K562 (cell line): ENCODE measurements at regions not wholly inside any gene's neighbourhood (a gene's known extent, or its start where the extent isn't known, plus 50 kb on each side); places are given as distances from the start of the nearest gene placed in this dataset.

Experiments used
- CBFA2T3 ChIP-seq: fragments of 450-650 bp; IDR thresholded peaks from 2 replicates; pipeline ENCODE4 v1.6.1; 2017
- FIP1L1 ChIP-seq: fragments of 200-400 bp; formaldehyde crosslinking; IDR thresholded peaks from 2 replicates; pipeline ENCODE4 v1.6.1; 2018; ENCODE audit warnings: mild to moderate bottlenecking, low read depth, low read length; ENCODE audit not compliant: poor library complexity, severe bottlenecking
- ILF3 ChIP-seq: fragments of 450-650 bp; IDR thresholded peaks from 2 replicates; pipeline ENCODE4 v1.6.1; 2018; ENCODE audit warnings: antibody characterized with exemption, mild to moderate bottlenecking, moderate library complexity, borderline replicate concordance
- NELFE ChIP-seq: IDR thresholded peaks from 2 replicates; pipeline ENCODE4 v1.6.1; 2011; ENCODE audit warnings: mild to moderate bottlenecking; ENCODE audit not compliant: insufficient read depth, insufficient read length
- SAFB ChIP-seq: fragments of 200-400 bp; formaldehyde crosslinking; IDR thresholded peaks from 2 replicates; pipeline ENCODE4 v1.6.1; 2017; ENCODE audit warnings: low read depth, low read length, borderline replicate concordance
- TCF7L2 ChIP-seq: fragments of 150-350 bp; IDR thresholded peaks from 2 replicates; pipeline ENCODE4 v1.6.1; 2016; ENCODE audit warnings: low read depth, mild to moderate bottlenecking, low read length, moderate library complexity
- TCFL5 ChIP-seq: fragments of 250-450 bp; sonication (Bioruptor Pico); conservative IDR thresholded peaks from 2 replicates; pipeline ENCODE4 v1.6.1; 2021; ENCODE audit warnings: mild to moderate bottlenecking, moderate library complexity, matching md5 sums
- ZNF696 ChIP-seq: fragments of 250-450 bp; sonication (Bioruptor Pico); conservative IDR thresholded peaks from 2 replicates; pipeline ENCODE4 v1.4.0; 2020; ENCODE audit warnings: mild to moderate bottlenecking, moderate library complexity
- TF ChIP-seq, protein P1 (sequence below), 2 experiments: fragments of 450-650 bp in 1 of 2; sonication (generic) in 1 of 2; formaldehyde crosslinking in 1 of 2; IDR thresholded peaks; 2 replicates each; pipeline versions ENCODE4 v1.7.1 to v1.9.0; 2016 to 2022; ENCODE audit warnings: inconsistent platforms in 1 of 2, mild to moderate bottlenecking in 1 of 2, missing genetic modification reagents in 1 of 2
- TF ChIP-seq, protein P2 (sequence below): fragments of 450-650 bp; IDR thresholded peaks from 2 replicates; pipeline ENCODE4 v1.6.1; 2016; ENCODE audit warnings: antibody characterized with exemption
- TF ChIP-seq, protein P3 (sequence below): fragments of 250-450 bp; sonication (Bioruptor Pico); IDR thresholded peaks from 2 replicates; pipeline ENCODE4 v1.8.0; 2021; ENCODE audit warnings: mild to moderate bottlenecking, moderate library complexity
- TF ChIP-seq, protein P4 (sequence below): fragments of 450-650 bp; formaldehyde crosslinking; IDR thresholded peaks from 2 replicates; pipeline ENCODE4 v1.4.0; 2020; ENCODE audit warnings: mild to moderate bottlenecking, moderate library complexity

DNA sequence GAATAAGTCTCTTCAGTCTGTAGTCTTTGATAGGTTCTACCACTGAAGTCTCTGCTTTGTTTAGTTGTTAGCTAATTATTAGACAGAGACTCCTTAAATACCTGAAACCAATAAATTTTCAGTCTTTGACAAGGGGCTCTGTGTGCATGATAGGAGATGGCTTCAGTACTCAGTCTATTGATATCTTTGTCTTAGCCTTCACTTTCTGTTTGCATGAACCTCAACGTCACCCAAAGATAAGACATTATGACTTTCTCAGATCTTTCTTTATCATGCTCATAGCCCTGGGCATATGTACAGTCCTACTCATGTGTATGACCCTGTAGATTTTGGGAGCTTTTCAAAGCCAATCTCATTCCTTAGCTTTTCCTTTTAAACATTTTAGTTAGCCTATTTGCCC, 183.5 kb upstream of the GCFC2 start (continued):
- TF ChIP-seq ZNF696 (CRISPR knock-in tag) (no peak), SAFB (no peak), TCF7L2 (no peak), ILF3 (no peak), NELFE (no peak), CBFA2T3 (peak; percentile 38; the same call in 1 of the 2 replicates), TCFL5 (CRISPR knock-in tag) (no peak), FIP1L1 (no peak)
- TF ChIP-seq, protein P1, sequence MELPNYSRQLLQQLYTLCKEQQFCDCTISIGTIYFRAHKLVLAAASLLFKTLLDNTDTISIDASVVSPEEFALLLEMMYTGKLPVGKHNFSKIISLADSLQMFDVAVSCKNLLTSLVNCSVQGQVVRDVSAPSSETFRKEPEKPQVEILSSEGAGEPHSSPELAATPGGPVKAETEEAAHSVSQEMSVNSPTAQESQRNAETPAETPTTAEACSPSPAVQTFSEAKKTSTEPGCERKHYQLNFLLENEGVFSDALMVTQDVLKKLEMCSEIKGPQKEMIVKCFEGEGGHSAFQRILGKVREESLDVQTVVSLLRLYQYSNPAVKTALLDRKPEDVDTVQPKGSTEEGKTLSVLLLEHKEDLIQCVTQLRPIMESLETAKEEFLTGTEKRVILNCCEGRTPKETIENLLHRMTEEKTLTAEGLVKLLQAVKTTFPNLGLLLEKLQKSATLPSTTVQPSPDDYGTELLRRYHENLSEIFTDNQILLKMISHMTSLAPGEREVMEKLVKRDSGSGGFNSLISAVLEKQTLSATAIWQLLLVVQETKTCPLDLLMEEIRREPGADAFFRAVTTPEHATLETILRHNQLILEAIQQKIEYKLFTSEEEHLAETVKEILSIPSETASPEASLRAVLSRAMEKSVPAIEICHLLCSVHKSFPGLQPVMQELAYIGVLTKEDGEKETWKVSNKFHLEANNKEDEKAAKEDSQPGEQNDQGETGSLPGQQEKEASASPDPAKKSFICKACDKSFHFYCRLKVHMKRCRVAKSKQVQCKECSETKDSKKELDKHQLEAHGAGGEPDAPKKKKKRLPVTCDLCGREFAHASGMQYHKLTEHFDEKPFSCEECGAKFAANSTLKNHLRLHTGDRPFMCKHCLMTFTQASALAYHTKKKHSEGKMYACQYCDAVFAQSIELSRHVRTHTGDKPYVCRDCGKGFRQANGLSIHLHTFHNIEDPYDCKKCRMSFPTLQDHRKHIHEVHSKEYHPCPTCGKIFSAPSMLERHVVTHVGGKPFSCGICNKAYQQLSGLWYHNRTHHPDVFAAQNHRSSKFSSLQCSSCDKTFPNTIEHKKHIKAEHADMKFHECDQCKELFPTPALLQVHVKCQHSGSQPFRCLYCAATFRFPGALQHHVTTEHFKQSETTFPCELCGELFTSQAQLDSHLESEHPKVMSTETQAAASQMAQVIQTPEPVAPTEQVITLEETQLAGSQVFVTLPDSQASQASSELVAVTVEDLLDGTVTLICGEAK (IDR thresholded peaks at IDR 0.05), result no peak
- TF ChIP-seq, protein P1 (CRISPR knock-in tag; IDR thresholded peaks at IDR 0.05), result no peak
- TF ChIP-seq, protein P2, sequence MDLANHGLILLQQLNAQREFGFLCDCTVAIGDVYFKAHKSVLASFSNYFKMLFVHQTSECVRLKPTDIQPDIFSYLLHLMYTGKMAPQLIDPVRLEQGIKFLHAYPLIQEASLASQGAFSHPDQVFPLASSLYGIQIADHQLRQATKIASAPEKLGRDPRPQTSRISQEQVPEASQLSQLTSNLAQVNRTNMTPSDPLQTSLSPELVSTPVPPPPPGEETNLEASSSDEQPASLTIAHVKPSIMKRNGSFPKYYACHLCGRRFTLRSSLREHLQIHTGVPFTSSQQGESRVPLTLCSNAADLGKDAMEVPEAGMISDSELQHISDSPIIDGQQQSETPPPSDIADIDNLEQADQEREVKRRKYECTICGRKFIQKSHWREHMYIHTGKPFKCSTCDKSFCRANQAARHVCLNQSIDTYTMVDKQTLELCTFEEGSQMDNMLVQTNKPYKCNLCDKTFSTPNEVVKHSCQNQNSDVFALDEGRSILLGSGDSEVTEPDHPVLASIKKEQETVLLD, result no peak
- TF ChIP-seq, protein P3, sequence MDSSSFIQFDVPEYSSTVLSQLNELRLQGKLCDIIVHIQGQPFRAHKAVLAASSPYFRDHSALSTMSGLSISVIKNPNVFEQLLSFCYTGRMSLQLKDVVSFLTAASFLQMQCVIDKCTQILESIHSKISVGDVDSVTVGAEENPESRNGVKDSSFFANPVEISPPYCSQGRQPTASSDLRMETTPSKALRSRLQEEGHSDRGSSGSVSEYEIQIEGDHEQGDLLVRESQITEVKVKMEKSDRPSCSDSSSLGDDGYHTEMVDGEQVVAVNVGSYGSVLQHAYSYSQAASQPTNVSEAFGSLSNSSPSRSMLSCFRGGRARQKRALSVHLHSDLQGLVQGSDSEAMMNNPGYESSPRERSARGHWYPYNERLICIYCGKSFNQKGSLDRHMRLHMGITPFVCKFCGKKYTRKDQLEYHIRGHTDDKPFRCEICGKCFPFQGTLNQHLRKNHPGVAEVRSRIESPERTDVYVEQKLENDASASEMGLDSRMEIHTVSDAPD, result no peak
- TF ChIP-seq, protein P4, sequence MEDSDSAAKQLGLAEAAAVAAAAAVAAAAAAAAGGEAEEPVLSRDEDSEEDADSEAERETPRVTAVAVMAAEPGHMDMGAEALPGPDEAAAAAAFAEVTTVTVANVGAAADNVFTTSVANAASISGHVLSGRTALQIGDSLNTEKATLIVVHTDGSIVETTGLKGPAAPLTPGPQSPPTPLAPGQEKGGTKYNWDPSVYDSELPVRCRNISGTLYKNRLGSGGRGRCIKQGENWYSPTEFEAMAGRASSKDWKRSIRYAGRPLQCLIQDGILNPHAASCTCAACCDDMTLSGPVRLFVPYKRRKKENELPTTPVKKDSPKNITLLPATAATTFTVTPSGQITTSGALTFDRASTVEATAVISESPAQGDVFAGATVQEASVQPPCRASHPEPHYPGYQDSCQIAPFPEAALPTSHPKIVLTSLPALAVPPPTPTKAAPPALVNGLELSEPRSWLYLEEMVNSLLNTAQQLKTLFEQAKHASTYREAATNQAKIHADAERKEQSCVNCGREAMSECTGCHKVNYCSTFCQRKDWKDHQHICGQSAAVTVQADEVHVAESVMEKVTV (CRISPR knock-in tag), result no peak
